ENCODE measurements at regions not wholly inside any gene's neighbourhood (a gene's known extent, or its start where the extent isn't known, plus 50 kb on each side); places are given as distances from the start of the nearest gene placed in this dataset.

- no peak for DNase-seq (ENCODE audit: low read depth, low spot score)
- H3K27me3 ChIP-seq (ENCODE audit: insufficient read depth, low read length) = no peaks in the 10 kb centered on the region
- no peaks in the 10 kb centered on the region for H3K79me2 ChIP-seq (ENCODE audit: insufficient read depth, low read length)
- no peaks in the 10 kb centered on the region for H4K20me1 ChIP-seq (ENCODE audit: insufficient read depth)
- CTCF ChIA-PET = no interaction called here
- no peak overlapping the region for H3K9ac ChIP-seq (ENCODE audit: low read length)
- no peak overlapping the region for H3K4me2 ChIP-seq (ENCODE audit: low read length)
- no peaks in the 10 kb centered on the region for H3K9me3 ChIP-seq (ENCODE audit: control insufficient read depth in 1 of 2, insufficient read depth in 1 of 2, low read depth in 1 of 2, low read length in 2 of 2)
- H3K4me3 ChIP-seq (replicated peaks in 1 of 2; ENCODE audit: low read depth in 1 of 2, low read length in 2 of 2) = no peak overlapping the region
- no peak overlapping the region for H2AFZ ChIP-seq (ENCODE audit: low read depth, low read length, poor library complexity, severe bottlenecking)
- BruUV-seq (replicated peaks) = no TSS peak
- POLR2A ChIA-PET = no interaction called here
- peaks cover 0 to 4% of the 10 kb centered on the region in 2 experiments; a peak in 1 of 4 replicates for H3K4me1 ChIP-seq (ENCODE audit: control insufficient read depth in 1 of 2, insufficient read depth in 2 of 2, low read length in 2 of 2)
- no peak overlapping the region for H3K27ac ChIP-seq (ENCODE audit: low read depth, low read length)
- no peaks in the 10 kb centered on the region for H3K36me3 ChIP-seq (ENCODE audit: control insufficient read depth in 1 of 2, insufficient read depth in 2 of 2, low read length in 2 of 2)
- ATAC-seq = no peak
- RAD21 ChIA-PET (ENCODE audit: low non-redundant PET in 1 of 2, low total read pairs in 2 of 2, uncharacterized antibody in 2 of 2, unreplicated experiment in 2 of 2) = no interaction called here
- H3K9me2 ChIP-seq (ENCODE audit: insufficient read depth) = no peaks in the 10 kb centered on the region
- TF ChIP-seq SRF (IDR thresholded peaks at IDR 0.05; ENCODE audit: low read depth) = no peak
- TF ChIP-seq CBX3 (IDR thresholded peaks at IDR 0.05; ENCODE audit: low read depth) = no peak
- TF ChIP-seq JUND (IDR thresholded peaks at IDR 0.05) = no peak
- TF ChIP-seq, protein P1, sequence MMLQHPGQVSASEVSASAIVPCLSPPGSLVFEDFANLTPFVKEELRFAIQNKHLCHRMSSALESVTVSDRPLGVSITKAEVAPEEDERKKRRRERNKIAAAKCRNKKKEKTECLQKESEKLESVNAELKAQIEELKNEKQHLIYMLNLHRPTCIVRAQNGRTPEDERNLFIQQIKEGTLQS (IDR thresholded peaks at IDR 0.05) = no peak
- no peak for TF ChIP-seq REST (IDR thresholded peaks at IDR 0.05; ENCODE audit: low read depth)
- TF ChIP-seq ZNF274 (IDR thresholded peaks at IDR 0.05; ENCODE audit: low read depth, low read length) = no peak
- TF ChIP-seq CTCF (IDR thresholded peaks at IDR 0.05 in 2 of 3, conservative IDR thresholded peaks at IDR 0.05 in 1 of 3; ENCODE audit: borderline replicate concordance in 1 of 3, insufficient read depth in 1 of 3, low read depth in 2 of 3, low read length in 2 of 3) = no peak
- TF ChIP-seq EZH2 (IDR thresholded peaks at IDR 0.05) = no peak
- no peak for TF ChIP-seq SP1 (IDR thresholded peaks at IDR 0.05; ENCODE audit: low read depth)
- no peak for TF ChIP-seq CEBPB (IDR thresholded peaks at IDR 0.05; ENCODE audit: low read depth)
- intact Hi-C loops (cut with micrococcal nuclease) = no loop called here
These were observed 472.1 kb upstream of the SEMA3A start for GRCh38 chr7:84666651-84667050.

Measured in HCT116 (cell line).